ENCODE measurements at regions not wholly inside any gene's neighbourhood (a gene's known extent, or its start where the extent isn't known, plus 50 kb on each side); places are given as distances from the start of the nearest gene placed in this dataset.

DNA sequence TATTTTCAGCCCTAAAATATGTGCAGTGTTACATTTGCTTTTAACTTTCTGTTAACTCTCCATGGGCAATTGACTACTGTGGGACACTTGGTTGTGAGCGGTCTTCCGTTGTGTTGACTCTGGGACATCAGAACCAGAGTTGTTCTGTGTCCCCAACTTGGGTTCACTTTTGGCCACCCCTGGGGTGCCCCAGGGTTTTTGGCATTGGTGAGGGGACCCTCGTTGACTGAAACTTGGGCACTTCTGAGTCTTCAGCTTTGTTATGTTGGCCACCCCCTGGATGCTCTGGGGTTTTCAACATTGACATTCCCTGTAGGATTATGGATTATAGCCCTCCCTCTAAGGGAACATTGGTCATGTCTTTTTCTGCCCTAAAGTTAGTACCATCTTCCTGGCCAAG lies 57.1 kb downstream of the OR10H4 start:
- Histone ChIP-seq H3K36me3 (no peaks in the 10 kb centered on the region), H3K9me3 (no peaks in the 10 kb centered on the region), H3K4me1 (ENCODE audit: insufficient read depth) (peaks cover 3% of the 10 kb centered on the region), H3K27me3 (no peaks in the 10 kb centered on the region), H3K27ac (no peak overlapping the region), H3K4me3 (no peak overlapping the region)
- WGBS, 3 donors, result 70 to 86% (median 78%) methylated on average over 3 of the region's 3 CpGs
- DNase-seq, result no peak
- intact Hi-C loops (cut with DNase I), result no loop called here
- TF ChIP-seq, protein P1, sequence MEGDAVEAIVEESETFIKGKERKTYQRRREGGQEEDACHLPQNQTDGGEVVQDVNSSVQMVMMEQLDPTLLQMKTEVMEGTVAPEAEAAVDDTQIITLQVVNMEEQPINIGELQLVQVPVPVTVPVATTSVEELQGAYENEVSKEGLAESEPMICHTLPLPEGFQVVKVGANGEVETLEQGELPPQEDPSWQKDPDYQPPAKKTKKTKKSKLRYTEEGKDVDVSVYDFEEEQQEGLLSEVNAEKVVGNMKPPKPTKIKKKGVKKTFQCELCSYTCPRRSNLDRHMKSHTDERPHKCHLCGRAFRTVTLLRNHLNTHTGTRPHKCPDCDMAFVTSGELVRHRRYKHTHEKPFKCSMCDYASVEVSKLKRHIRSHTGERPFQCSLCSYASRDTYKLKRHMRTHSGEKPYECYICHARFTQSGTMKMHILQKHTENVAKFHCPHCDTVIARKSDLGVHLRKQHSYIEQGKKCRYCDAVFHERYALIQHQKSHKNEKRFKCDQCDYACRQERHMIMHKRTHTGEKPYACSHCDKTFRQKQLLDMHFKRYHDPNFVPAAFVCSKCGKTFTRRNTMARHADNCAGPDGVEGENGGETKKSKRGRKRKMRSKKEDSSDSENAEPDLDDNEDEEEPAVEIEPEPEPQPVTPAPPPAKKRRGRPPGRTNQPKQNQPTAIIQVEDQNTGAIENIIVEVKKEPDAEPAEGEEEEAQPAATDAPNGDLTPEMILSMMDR (IDR thresholded peaks at IDR 0.05), result no peak
- no peak for TF ChIP-seq EP300 (IDR thresholded peaks at IDR 0.05)
- TF ChIP-seq POLR2A (IDR thresholded peaks at IDR 0.05), result no peak

DNA sequence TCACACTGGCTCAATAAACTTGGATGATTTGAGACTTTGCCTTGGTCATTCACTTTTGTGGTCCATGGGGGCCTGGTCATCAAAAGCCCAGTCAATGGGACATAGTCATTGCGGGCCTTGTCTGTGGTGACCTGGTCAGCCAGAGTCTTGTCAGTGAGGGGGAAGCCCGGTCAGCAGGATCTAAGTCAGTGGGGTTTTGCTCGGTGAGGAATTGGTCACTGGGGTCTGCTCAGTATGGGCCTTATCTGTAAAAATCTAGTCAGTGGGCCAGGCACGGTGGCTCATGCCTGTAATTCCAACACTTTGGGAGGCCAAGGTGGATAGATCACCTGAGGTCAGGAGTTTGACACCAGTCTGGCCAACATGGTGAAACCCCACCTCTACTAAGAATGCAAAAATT lies 63.7 kb upstream of the TPM4 start:
- H3K27ac ChIP-seq, result no peak overlapping the region
- no peaks in the 10 kb centered on the region for H3K36me3 ChIP-seq
- no peaks in the 10 kb centered on the region for H3K27me3 ChIP-seq
- WGBS, 3 donors, result 83 to 91% (median 90%) methylated on average over 4 of the region's 4 CpGs
- DNase-seq, result no peak
- H3K9me3 ChIP-seq, result no peaks in the 10 kb centered on the region
- intact Hi-C loops (cut with DNase I), result no loop called here
- H3K4me1 ChIP-seq (ENCODE audit: insufficient read depth), result no peaks in the 10 kb centered on the region
- TF ChIP-seq EP300 (IDR thresholded peaks at IDR 0.05) (no peak), POLR2A (IDR thresholded peaks at IDR 0.05) (no peak)
- TF ChIP-seq, protein P1 (IDR thresholded peaks at IDR 0.05), result no peak
- H3K4me3 ChIP-seq, result no peak overlapping the region

DNA sequence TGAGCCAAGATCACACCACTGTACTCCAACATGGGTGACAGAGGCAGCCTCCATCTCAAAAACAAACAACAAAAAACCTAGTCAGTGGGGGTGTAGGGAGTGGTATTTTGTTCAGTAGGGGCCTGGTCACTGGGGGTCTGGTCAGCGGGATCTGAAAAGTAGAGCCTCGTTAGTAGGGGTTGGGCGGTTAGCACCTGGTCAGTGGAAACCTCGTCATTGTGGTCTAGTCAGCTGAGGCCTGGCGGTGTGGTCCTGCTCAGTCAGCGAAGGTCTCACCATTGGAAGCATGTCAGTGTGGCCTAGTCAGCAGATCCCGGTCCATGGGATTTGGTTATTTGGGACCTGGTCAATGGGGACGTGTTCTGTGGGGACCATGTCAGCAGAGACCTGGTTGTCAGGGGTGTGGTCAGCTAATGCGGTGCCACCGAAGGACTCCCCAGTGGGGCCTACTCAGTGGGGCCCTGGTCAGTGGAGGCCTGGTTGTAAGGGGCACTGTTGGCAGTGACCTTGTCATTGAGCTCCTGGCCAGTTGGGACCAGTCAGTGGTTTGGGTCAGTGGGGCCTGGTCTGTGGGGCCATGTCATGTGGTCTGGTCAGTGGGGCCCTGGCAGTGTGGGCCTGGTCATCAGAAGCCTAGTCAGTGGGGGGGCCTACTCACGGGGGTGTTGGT lies 63.0 kb upstream of the TPM4 start:
- WGBS, 3 donors, result 95 to 98% (median 96%) methylated on average over 11 of the region's 11 CpGs
- Histone ChIP-seq H3K9me3 (no peaks in the 10 kb centered on the region), H3K27ac (no peak overlapping the region), H3K4me3 (no peak overlapping the region), H3K27me3 (no peaks in the 10 kb centered on the region), H3K4me1 (ENCODE audit: insufficient read depth) (no peaks in the 10 kb centered on the region), H3K36me3 (no peaks in the 10 kb centered on the region)
- DNase-seq, result no peak
- intact Hi-C loops (cut with DNase I), result no loop called here
- no peak for TF ChIP-seq POLR2A (IDR thresholded peaks at IDR 0.05)
- no peak for TF ChIP-seq EP300 (IDR thresholded peaks at IDR 0.05)
- TF ChIP-seq, protein P1 (IDR thresholded peaks at IDR 0.05), result no peak

DNA sequence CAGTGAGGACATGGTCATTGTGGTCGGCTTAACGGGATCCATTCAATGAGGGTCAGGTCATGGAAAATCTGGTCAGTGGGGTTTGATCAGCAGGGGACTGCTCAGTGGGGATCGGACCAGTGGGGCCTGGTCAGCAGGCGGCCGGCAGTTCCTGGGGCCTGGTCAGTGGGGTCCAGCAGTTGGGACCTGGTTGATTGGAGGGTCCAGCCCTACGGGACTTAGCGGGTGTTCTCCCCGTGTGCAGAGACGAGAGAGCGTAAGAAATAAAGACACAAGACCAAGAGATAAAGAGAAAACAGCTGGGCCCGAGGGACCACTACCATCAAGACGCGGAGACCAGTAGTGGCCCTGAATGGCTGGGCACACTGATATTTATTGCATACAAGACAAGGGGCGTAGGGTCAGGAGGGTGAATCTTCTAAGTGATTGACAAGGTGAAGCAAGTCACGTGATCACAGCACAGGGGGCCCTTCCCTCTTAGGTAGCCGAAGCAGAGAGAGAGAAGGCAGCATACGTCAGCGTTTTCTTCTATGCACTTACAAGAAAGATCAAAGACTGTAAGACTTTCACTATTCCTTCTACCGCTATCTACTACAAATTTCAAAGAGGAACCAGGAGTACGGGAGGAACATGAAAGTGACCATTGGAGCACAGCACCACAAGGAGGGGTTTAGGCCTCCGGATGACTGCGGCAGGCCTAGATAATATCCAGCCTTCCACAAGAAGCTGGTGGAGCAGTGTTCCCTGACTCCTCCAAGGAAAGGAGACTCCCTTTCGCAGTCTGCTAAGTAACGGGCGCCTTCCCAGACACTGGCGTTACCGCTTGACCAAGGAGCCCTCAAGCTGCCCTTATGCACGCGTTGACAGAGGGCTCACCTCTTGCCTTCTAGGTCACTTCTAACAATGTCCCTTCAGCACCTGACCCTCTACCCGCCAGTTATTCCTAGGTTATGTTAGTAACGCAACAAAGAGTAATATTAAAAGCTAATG lies 62.1 kb upstream of the TPM4 start:
- 91 to 95% (median 94%) methylated on average over 31 of the region's 31 CpGs for WGBS, 3 donors
- intact Hi-C loops (cut with DNase I), result no loop called here
- DNase-seq, result no peak
- Histone ChIP-seq H3K27ac (no peak overlapping the region), H3K4me3 (no peak overlapping the region), H3K36me3 (no peaks in the 10 kb centered on the region), H3K4me1 (ENCODE audit: insufficient read depth) (no peaks in the 10 kb centered on the region), H3K27me3 (no peaks in the 10 kb centered on the region), H3K9me3 (no peaks in the 10 kb centered on the region)
- TF ChIP-seq, protein P1 (IDR thresholded peaks at IDR 0.05), result no peak
- no peak for TF ChIP-seq EP300 (IDR thresholded peaks at IDR 0.05)
- TF ChIP-seq POLR2A (IDR thresholded peaks at IDR 0.05), result no peak

All from ovary (tissue), 7 donors.